Adrenal gland (tissue), 9 donors: ENCODE measurements at regions not wholly inside any gene's neighbourhood (a gene's known extent, or its start where the extent isn't known, plus 50 kb on each side); places are given as distances from the start of the nearest gene placed in this dataset.

Experiments
- DNase-seq, 7 donors: peaks; one replicate each; pipeline ENCODE4 v3.0.0-alpha.2; 2019 to 2020
- H3K27ac ChIP-seq, 5 donors: fragments of 200-600 bp; sonication (generic) in 4 of 5; 1 replicate in 3 of 5; 2 replicates in 2 of 5; pipeline versions ENCODE4 v1.5.1 to v1.8.0; 2016 to 2020; ENCODE audit warnings: mild to moderate bottlenecking in 1 of 5
- H3K27me3 ChIP-seq: fragments of 200-600 bp; 2 replicates; pipeline ENCODE4 v1.8.0; 2021
- H3K36me3 ChIP-seq, 2 donors: fragments of 200-600 bp; replicated peaks in 1 of 2; 1 replicate in 1 of 2; 2 replicates in 1 of 2; pipeline versions ENCODE4 v1.5.1 to v1.8.0; 2018 to 2022
- H3K4me1 ChIP-seq, 2 donors: fragments of 200-600 bp; replicated peaks in 1 of 2; 1 replicate in 1 of 2; 2 replicates in 1 of 2; pipeline versions ENCODE4 v1.5.1 to v1.8.0; 2018 to 2021
- H3K4me3 ChIP-seq, 4 donors: fragments of 200-600 bp; sonication (generic) in 3 of 4; one replicate each; pipeline ENCODE4 v1.5.1; 2016 to 2018
- H3K9me3 ChIP-seq, 3 donors: fragments of 200-600 bp; sonication (generic) in 1 of 3; replicated peaks in 1 of 3; 1 replicate in 2 of 3; 2 replicates in 1 of 3; pipeline versions ENCODE4 v1.5.1 to v1.8.0; 2016 to 2021
- POLR2A ChIP-seq, 2 donors: fragments of 450-650 bp; IDR thresholded peaks; one replicate each; pipeline ENCODE4 v1.6.1; 2017; ENCODE audit warnings: antibody characterized with exemption in 2 of 2, mild to moderate bottlenecking in 2 of 2, moderate library complexity in 1 of 2
- WGBS, 4 donors: extraction: QIAGEN DNeasy Blood & Tissue Kit in 2 of 4; methylation state at CpG; one replicate each; pipeline versions ENCODE4 v1.1.5 to v1.1.7; 2013 to 2017; 5-methylcytosine and 5-hydroxymethylcytosine counted together
- intact Hi-C, 2 donors: fragments of 100-400 bp; cut with DNase I; formaldehyde crosslinking; loops; one replicate each; pipeline versions ENCODE4 v1.14.1 to v1.15.0; 2022 to 2023
- TF ChIP-seq, protein P1 (sequence below), 6 experiments: fragments of 450-650 bp in 4 of 6; fragments of 200-600 bp in 2 of 6; sonication (generic) in 1 of 6; IDR thresholded peaks; 1 replicate in 5 of 6; 2 replicates in 1 of 6; pipeline versions ENCODE4 v1.5.1 to v1.8.0; 2016 to 2021; ENCODE audit warnings: antibody characterized with exemption in 6 of 6, mild to moderate bottlenecking in 2 of 6, moderate library complexity in 1 of 6
- donor health status: healthy with polysubstance abuse.
- donor health status: Bipolar disorder and iron deficiency.
- donor health status: DM: yes; HTN: yes; CAD: no.
- donor health status: DM: no; HTN: no; CAD: no.
- donor health status: DM: no; HTN: no; CAD: no.

DNA sequence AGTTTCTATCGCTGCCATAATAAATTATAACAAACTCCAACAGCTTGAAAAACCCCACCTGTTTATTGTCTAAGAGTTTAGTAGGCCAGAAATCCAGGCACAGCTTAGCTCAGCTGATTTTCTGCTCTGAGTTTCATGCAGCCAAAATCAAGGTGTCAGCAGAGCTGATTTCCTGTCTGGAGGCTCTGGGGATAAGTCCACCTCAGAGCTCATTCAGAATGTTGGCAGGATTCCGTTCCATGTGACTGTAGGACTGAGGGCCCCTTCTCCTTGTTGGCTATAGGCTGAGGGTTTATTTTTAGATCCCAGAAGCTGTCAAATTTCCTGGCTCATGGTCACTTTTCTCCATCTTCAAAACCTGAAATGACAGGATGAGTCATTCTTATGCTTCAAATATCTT lies 91.6 kb upstream of the CHODL start:
- DNase-seq = no peak
- TF ChIP-seq POLR2A (IDR thresholded peaks at IDR 0.05) = no peak
- TF ChIP-seq, protein P1, sequence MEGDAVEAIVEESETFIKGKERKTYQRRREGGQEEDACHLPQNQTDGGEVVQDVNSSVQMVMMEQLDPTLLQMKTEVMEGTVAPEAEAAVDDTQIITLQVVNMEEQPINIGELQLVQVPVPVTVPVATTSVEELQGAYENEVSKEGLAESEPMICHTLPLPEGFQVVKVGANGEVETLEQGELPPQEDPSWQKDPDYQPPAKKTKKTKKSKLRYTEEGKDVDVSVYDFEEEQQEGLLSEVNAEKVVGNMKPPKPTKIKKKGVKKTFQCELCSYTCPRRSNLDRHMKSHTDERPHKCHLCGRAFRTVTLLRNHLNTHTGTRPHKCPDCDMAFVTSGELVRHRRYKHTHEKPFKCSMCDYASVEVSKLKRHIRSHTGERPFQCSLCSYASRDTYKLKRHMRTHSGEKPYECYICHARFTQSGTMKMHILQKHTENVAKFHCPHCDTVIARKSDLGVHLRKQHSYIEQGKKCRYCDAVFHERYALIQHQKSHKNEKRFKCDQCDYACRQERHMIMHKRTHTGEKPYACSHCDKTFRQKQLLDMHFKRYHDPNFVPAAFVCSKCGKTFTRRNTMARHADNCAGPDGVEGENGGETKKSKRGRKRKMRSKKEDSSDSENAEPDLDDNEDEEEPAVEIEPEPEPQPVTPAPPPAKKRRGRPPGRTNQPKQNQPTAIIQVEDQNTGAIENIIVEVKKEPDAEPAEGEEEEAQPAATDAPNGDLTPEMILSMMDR (IDR thresholded peaks at IDR 0.05) = no peak
- 73 to 79% (median 74%) methylated on average over 2 of the region's 2 CpGs for WGBS, 4 donors
- H3K4me3 ChIP-seq = no peak overlapping the region
- peaks cover 0 to 6% of the 10 kb centered on the region in 2 donors for H3K4me1 ChIP-seq
- H3K27ac ChIP-seq = no peak overlapping the region
- no peaks in the 10 kb centered on the region for H3K36me3 ChIP-seq
- H3K9me3 ChIP-seq = peaks cover 0 to 1% (median 0%) of the 10 kb centered on the region in 3 donors
- intact Hi-C loops = no loop called here
- no peaks in the 10 kb centered on the region for H3K27me3 ChIP-seq

DNA sequence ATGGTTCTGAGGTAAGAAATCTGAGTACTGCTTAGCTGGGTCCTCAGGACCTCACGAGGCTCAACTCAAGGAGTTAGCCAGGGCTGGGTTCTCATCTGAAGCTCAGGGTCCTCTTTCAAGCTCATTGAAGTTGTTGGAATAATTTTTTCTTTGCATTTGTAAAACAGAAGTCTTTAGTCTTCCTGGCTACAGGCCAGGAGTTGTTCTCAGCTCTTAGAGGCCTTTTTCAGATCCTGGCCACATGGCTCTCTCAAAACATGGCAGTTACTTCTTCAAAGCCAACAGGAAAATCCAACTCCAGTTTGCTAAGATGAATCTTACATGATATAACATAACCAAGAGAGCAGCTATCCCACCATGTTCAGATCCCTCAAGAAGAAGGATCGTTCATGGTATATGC lies 92.3 kb upstream of the CHODL start:
- intact Hi-C loops = no loop called here
- H3K4me1 ChIP-seq = peaks cover 0 to 6% of the 10 kb centered on the region in 2 donors
- no peak for TF ChIP-seq POLR2A (IDR thresholded peaks at IDR 0.05)
- TF ChIP-seq, protein P1 (IDR thresholded peaks at IDR 0.05) = no peak

DNA sequence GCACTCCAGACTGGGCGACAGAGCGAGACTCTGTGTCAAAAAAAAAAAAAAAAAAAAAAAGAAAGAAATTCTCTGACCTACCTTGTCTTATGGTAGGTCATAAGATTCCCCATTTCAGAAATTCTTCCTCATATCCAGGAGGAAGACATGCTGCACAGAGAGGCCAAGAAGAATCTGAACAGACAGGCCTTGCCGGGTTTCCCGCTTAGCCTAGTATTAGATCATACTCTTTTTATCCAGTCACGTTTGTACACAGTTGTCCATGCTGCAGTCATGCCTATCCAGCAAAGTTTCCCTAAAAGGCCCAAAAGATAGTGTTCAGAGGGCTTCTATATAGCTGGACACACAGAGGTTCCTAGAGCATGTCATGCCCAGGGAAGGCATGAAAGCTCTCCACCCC lies 93.6 kb upstream of the CHODL start:
- H3K4me1 ChIP-seq = peaks cover 0 to 4% of the 10 kb centered on the region in 2 donors
- 92 to 95% (median 94%) methylated on average over 5 of the region's 5 CpGs for WGBS, 4 donors
- H3K9me3 ChIP-seq = no peaks in the 10 kb centered on the region
- DNase-seq = no peak
- no peak overlapping the region for H3K4me3 ChIP-seq
- H3K27ac ChIP-seq = no peak overlapping the region
- H3K36me3 ChIP-seq = no peaks in the 10 kb centered on the region
- no peak for TF ChIP-seq POLR2A (IDR thresholded peaks at IDR 0.05)
- TF ChIP-seq, protein P1 (IDR thresholded peaks at IDR 0.05) = no peak
- H3K27me3 ChIP-seq = no peaks in the 10 kb centered on the region
- intact Hi-C loops = no loop called here

More for the DNA sequence above, 92.3 kb upstream of the CHODL start:
- H3K9me3 ChIP-seq = no peaks in the 10 kb centered on the region
- H3K27me3 ChIP-seq = no peaks in the 10 kb centered on the region
- no peak overlapping the region for H3K27ac ChIP-seq
- no peaks in the 10 kb centered on the region for H3K36me3 ChIP-seq
- DNase-seq = no peak
- H3K4me3 ChIP-seq = no peak overlapping the region
- WGBS, 4 donors = 92 to 98% (median 95%) methylated on average over 2 of the region's 2 CpGs

DNA sequence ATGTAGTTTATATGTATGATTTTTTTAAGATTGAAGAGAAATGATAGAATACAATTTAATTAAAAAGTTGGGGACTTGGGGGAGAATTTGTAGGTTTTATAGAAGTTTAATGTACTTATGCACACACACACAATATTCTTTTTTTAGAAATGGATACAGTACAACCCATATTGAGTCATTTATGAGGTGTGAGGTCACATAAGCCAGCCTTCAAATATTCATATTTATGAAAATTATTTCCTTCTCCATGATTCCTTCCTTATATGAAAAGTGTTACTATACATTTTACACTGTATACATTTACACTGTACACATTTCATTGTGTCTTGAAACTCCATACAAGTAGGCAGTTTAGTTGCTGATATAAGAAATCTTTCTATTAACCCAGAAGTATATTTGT lies 96.2 kb upstream of the CHODL start:
- intact Hi-C loops = no loop called here
- Histone ChIP-seq H3K27ac (no peak overlapping the region), H3K4me1 (no peaks in the 10 kb centered on the region), H3K27me3 (no peaks in the 10 kb centered on the region), H3K9me3 (no peaks in the 10 kb centered on the region), H3K4me3 (no peak overlapping the region), H3K36me3 (no peaks in the 10 kb centered on the region)
- TF ChIP-seq POLR2A (IDR thresholded peaks at IDR 0.05) = no peak
- TF ChIP-seq, protein P1 (IDR thresholded peaks at IDR 0.05) = no peak
- DNase-seq = no peak
